Fibroblast of upper back skin (primary cell): ENCODE measurements at regions not wholly inside any gene's neighbourhood (a gene's known extent, or its start where the extent isn't known, plus 50 kb on each side); places are given as distances from the start of the nearest gene placed in this dataset.

Experiments used
- DNase-seq: peaks from one replicate; pipeline ENCODE4 v3.0.0-alpha.2; 2013

DNA sequence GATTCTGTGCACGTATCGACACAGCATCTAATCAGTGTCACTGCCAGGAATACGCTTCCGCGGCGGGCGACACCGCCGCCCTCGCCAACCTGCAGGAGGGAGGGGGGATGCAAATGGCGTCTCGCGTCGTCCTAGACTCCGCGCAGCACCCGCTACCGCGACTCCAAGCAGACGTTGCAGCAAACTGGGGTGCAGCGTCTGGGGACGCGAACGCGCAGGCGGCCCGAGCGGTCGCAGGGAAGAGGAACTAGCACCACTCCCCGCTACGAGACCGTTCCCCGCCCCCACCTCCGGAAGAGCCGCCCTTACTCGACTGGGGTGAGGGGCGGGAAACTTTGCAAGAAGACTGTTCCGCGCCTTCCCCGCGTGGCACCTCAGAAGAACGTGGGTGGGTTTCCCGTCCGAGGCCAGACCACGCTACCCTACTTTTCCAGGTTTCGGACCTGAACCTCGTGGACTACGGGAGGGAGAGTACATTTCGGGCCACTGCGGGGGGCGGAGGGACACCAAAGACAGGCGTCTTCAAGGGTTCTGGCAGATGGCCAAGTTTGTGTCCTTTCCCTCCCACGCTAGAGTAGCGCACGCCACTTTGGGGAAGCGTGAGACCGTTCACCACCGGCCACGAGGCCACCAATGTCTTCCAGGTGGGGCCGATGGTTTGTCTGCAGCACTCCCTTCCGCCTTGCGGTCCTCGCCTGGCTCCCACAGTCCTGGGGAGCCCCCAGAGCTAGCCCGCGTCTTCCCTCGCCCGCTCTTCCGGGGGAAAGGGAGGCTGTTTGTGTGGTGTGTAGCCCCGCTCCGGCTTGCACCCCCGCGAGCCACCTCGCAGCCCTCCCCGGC, 78.0 kb upstream of the BCOR start:
- DNase-seq, result no peak

- peak; percentile 42 for DNase-seq
These were observed 77.2 kb upstream of the BCOR start for GRCh38 chrX:40174854-40175510.

DNA sequence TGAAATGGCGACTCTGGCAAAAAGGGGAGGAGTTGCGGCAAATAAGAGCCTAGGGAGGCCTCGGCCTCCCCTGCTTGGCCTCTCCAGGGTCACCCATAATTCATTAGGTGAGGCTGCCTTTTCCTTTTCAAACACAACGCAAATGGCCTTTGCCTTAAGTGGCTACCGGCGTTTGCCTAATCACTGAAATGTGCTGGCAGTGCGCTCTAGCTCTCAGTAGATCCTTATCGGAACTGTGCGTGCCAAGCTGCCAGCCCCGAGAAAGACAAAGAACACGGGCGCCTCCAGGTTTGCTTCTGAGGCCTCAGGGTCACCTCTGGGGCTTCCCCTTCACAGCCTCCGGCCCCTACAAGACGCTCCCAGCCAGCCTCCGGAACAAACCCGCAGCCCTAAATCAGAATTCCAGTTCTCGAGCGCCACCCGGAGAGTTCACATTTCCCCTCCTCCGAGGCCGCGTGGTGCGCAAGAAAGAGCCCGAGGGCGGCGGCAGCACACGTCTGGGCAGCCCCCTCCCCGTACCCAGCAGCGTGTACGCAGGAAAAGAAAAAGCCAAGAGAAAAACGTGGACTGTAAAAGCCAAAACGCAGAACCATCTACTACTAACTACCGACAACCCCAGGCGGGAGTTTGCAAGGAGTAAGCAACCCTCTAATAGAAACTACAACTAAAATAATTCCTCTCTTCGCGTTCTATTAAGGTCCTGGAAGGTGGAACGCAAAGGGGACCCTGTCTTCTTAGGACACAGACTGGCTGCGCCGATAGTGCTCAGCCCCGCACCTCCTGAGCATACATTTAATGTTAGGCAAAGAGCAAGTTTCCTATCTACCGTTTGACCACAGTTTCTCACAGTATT, 76.5 kb upstream of the BCOR start:
- DNase-seq, result no peak

- no peak for DNase-seq
These were observed 75.6 kb upstream of the BCOR start for GRCh38 chrX:40173143-40174000.

DNA sequence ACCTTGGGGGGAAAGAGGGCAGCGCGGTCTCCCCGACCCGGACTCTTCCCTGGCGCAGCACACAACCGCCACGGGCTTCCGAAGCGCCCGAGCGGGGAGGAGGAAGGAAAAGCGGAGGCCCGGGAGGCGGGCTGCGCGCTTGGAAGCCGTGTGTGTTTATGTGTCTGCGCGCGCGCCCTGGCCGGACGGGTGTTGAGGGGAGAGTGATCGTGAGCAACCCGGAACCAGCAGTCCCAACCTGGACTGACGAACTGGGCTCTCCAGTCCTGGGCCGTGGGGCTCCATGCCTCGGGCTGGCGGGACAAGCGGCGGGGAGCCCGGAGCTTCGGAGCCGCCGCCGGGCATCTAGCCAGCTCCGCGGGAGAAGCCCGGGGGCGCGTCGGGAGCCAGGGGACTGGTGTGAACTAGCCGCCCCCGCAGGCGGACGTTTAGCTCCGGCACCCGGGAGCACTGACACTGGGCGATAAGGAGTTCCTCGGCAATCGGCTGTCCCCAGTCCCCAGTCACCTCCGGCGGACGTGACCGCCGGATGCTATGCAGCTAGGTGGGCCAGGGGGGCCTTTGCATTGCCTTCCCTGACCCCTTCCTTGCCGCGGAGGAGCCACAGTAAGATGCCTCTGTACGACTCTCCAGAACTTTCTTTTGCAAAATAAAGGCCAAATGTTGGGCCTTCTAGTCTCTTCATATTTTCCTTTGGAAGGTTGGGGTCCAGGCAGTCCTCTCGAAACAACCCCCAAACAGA, 74.8 kb upstream of the BCOR start:
- DNase-seq, result peak; percentile 39

DNA sequence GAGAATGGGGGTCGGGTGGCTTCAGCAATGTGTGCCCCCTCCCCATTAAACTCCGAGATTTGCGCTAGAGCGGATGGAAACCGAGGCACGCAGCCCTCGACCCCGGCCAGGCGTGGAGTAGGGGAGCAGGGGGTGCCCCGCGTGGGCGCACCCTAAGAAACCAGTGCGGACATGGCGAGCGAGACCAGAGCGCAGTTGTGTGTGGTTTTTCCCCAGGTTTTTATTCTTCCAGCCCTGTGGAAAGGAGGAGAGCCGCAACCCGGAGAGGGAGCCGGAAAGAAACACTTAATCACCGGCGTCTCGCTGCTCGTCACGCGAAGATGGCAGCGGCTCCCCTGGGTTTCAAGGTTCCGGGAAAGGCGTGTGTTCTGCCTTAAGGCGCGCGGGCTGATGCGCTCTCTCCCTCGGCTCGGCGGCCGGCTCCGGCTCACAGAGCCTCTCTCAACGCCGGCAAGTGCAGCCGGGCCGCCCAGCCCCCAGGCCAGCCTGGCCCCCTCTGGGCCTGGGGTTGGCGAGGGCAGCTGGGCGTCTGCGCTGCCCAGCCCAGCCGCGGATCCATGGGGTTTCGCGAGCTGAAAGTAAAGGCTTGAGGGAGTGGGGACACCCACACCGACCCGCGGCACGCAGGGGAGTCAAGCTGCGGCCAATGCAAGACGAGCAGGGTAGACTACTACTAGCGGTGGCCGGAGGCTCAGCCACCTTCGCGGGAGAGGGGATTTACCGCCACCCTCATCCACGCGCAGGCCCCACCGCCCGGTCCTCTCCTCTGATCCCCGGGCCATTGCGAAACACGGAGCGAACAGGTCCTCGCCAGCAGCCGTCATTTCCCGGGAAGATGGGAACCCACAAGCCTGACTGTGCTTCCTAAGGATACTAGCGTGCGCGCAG, 74.0 kb upstream of the BCOR start:
- peak; percentile 42 for DNase-seq

DNA sequence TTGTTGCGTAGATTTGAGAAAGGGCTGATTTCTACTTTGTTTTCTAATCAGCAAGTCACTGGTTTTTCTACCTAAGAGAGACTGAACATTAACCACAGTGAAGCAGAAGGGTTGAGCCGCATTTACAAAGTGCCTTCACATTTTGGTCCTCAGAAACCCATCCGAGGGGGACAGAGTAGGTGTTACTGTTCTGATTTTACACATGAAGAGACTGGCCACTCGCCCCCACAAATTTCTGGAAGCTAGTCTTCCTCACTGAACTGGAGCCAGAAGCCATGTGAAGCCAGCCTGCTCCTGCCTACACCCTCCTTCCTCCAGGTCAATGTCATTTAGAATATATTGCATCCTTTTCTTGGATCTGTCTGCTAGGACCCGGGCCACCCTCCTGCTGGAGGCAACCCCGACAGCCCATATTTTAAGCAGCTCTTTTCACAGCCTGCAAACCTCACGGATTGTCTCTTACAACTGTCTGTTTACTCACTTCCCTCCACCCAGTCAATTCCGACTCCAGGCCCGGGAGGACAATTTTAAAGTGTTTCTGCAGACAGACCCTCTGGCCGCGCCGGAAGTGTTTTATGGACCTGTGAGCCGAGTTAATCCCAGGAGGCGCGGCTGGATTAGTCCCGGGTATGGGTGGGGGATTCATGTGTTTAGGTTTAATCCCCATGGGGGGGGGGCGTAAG, 73.2 kb upstream of the BCOR start:
- no peak for DNase-seq

DNA sequence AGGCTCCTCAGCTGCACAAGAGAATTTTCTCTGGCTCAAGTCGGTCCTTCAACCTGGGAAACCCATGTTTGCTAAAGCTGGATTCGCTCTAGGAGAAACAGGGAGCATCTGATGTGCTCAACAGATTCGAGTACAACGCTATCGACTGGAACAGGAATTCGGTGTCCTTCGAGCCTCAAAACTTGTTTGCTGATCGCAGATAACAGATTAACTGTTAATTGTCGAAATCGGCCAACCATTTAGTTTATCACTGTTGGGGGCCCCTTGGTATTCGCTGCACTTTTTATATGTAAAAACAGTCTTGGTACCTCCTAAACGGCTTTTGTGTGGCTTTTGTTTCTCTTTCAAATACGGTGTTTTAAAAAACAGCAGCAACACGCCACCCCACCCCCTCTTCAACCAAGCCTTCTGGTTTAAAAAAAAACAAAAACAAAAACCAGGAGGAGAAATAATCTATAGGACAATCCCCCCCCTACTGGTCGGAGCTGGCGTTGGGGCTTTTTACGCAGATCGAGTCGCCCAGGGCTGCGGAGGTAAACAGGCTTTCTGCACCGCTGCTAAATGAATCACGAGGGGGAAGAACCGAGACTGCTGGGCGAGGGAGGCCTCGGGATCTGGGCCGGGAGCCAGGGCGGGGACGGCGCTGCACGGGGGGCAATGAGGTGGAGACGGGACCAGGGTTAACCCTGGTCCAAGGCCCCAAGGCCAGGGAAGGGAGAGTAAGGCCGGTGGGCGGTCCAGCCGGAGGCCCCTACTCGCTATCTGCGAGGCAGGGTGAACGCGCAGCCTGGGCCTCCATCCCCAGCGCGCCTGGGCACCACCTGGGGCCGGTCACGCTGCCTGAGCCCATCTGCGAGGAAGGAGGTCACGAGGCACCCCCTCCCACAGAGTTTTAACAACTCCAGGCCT, 71.7 kb upstream of the BCOR start:
- peak; percentile 80 for DNase-seq

DNA sequence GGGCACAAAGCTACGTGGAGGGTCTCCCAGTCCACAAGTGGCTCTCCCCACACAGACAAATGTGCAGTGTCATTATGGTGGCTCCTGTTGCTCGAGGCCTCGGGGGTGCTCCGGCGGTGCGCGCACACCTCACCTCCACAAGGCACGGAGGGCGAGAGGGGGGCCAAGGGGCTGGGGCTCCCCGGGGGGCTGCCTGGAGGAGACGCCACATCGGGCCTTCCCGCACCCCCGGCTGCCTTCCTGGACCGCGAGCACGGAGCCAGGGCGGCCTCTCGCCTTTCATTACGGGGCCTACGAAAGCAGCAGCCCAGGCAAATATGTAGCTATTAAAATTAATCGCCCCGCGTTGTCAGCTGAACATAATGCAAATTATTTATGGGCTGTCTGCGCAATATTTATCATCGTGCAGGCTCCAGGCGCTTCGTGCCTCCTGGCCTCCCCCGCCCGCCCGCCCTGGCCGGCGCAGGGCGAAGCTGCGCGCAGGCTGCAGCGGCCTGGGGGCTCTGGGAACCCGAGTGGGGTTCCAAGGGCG, 70.8 kb upstream of the BCOR start:
- DNase-seq, result peak; percentile 40

- no peak for DNase-seq
These were observed 70.2 kb upstream of the BCOR start for GRCh38 chrX:40167850-40168479.

GRCh38 chrX:40167233-40167849, 69.6 kb upstream of the BCOR start:
- DNase-seq, result no peak

GRCh38 chrX:40166582-40166981, 68.8 kb upstream of the BCOR start:
- DNase-seq, result peak; percentile 79

DNA sequence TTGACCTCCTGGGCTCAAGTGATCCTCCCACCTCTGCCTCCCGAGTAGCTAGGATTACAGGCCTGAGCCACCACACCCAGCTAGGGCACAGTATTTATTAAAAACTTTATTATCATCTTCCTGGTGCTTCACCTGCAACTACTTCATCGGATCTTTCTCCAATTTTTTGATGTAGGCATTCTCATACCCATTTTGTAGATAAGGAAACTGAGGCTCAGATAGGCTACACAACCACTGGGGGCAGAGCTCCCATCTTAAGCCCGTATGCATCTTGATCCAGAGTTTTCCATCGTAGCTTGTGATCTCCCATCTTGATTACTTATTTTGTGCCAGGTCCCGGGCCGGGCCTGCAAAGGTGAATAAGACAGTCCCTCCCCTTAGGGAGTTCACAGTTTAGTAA, 68.1 kb upstream of the BCOR start:
- no peak for DNase-seq

DNA sequence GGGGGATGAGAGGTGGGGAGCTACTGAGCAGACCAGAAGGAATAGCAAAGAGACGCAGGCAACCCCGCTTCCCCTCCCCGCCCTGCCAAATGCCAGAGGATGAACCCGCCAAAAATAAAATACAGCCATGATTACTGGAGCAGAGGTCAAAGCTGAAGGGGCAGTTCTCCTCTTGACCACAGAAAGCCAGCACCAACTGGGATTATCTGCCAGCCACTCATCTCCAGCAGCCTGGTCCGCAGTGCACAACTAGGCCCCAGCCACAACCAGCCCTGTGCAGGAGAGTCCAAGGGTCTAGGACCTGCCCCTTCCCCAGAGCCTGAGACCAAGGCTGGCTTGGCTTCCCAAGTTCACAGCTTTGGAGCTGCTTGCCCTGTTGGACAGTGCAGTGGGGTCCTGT, 67.4 kb upstream of the BCOR start:
- DNase-seq, result no peak

DNA sequence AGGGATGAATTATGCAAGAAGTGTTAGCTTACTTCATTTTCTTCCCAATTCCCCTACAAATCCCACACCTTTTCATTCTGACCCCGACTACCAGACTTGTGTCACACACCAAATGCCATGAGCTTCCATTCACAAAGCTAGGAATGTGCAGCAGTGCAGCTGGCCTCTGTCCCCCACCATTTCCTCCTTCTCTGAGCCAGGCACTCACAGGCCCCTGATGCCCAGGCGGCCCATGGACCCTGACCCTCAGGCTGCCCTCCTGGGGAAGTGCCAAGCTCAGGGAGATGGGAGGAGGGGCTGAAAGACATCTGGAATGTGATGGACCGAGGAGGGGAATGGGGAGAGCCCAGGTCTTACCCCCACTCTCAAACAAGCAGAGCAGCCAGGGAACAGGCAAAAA, 67.0 kb upstream of the BCOR start:
- DNase-seq, result no peak

- no peak for DNase-seq
These were observed 60.4 kb upstream of the BCOR start for GRCh38 chrX:40158036-40158706.
